DND-41 (cell line): ENCODE measurements at regions not wholly inside any gene's neighbourhood (a gene's known extent, or its start where the extent isn't known, plus 50 kb on each side); places are given as distances from the start of the nearest gene placed in this dataset.

Source experiments
- EZH2 ChIP-seq: IDR thresholded peaks from 3 replicates; pipeline ENCODE4 v1.6.1; 2012; ENCODE audit warnings: borderline replicate concordance, low read depth, mild to moderate bottlenecking, moderate library complexity, low read length, inconsistent platforms; ENCODE audit not compliant: severe bottlenecking
- TF ChIP-seq, protein P1 (sequence below): IDR thresholded peaks from 2 replicates; pipeline ENCODE4 v1.5.1; 2012; ENCODE audit warnings: borderline replicate concordance, low read length, moderate library complexity, mild to moderate bottlenecking; ENCODE audit not compliant: poor library complexity, severe bottlenecking; ENCODE audit errors: extremely low read depth

DNA sequence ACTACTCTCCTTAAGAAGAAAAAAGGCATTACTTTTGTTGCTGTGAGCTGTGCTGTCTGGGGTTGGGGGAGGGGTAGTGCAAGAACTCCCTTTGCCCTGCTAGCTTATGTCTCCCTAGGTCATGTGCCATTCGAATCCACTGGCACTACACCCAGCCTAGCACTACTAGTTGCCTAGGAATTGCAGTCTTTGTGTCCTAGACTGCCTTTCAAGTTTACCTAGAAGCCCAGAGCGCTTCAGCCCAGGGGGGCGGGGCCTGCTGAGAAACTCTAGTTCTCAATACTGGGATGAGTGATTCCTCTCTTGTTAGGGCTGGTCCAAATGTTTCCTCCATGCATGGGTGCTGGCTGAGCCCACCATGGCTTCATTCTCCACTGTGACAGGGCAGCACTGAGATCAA lies 1011.5 kb downstream of the PCDH19 start:
- TF ChIP-seq, protein P1, sequence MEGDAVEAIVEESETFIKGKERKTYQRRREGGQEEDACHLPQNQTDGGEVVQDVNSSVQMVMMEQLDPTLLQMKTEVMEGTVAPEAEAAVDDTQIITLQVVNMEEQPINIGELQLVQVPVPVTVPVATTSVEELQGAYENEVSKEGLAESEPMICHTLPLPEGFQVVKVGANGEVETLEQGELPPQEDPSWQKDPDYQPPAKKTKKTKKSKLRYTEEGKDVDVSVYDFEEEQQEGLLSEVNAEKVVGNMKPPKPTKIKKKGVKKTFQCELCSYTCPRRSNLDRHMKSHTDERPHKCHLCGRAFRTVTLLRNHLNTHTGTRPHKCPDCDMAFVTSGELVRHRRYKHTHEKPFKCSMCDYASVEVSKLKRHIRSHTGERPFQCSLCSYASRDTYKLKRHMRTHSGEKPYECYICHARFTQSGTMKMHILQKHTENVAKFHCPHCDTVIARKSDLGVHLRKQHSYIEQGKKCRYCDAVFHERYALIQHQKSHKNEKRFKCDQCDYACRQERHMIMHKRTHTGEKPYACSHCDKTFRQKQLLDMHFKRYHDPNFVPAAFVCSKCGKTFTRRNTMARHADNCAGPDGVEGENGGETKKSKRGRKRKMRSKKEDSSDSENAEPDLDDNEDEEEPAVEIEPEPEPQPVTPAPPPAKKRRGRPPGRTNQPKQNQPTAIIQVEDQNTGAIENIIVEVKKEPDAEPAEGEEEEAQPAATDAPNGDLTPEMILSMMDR, result no peak
- no peak for TF ChIP-seq EZH2
